ENCODE measurements at regions not wholly inside any gene's neighbourhood (a gene's known extent, or its start where the extent isn't known, plus 50 kb on each side); places are given as distances from the start of the nearest gene placed in this dataset.
A peak's percentile ranks its signal among the peaks of the same experiment; 100 is the strongest.
"Not testable (repeated sequence)": the region's sequence is repeated elsewhere in the genome, so short reads cannot be mapped to it uniquely, and the experiment has no call there.

GRCh38 chr21:14903172-14903865 lies 161.5 kb downstream of the NRIP1 start:
- no peaks in the 10 kb centered on the region for H3K36me3 Mint-ChIP-seq (ENCODE audit: low read depth)
- no peak overlapping the region for H3K27ac Mint-ChIP-seq

GRCh38 chr21:14901482-14901958 lies 163.3 kb downstream of the NRIP1 start:
- Mint-ChIP-seq H3K27ac (no peak overlapping the region), H3K9me3 (no peaks in the 10 kb centered on the region), H3K4me1 (ENCODE audit: low read depth) (peaks cover 16% of the 10 kb centered on the region), H3K27me3 (ENCODE audit: low read depth) (no peaks in the 10 kb centered on the region), H3K4me3 (no peak overlapping the region), H3K36me3 (ENCODE audit: low read depth) (no peaks in the 10 kb centered on the region)
- peak; percentile 16 for DNase-seq
- CTCF ChIA-PET, result no interaction called here
- intact Hi-C loops (cut with micrococcal nuclease), result loop anchor here (2.0 kb wide), 1 partner anchor 37 kb away; no protein-coding TSS in a partner anchor

More at GRCh38 chr21:14903172-14903865, 161.5 kb downstream of the NRIP1 start:
- no peak for DNase-seq
- no peaks in the 10 kb centered on the region for H3K27me3 Mint-ChIP-seq (ENCODE audit: low read depth)
- H3K9me3 Mint-ChIP-seq, result no peaks in the 10 kb centered on the region
- intact Hi-C loops (cut with micrococcal nuclease), result no loop called here
- no peak overlapping the region for H3K4me3 Mint-ChIP-seq
- peaks cover 16% of the 10 kb centered on the region for H3K4me1 Mint-ChIP-seq (ENCODE audit: low read depth)
- CTCF ChIA-PET, result no interaction called here

- Mint-ChIP-seq H3K4me3 (no peak overlapping the region), H3K27me3 (ENCODE audit: low read depth) (no peaks in the 10 kb centered on the region), H3K9me3 (no peaks in the 10 kb centered on the region), H3K27ac (no peak overlapping the region), H3K4me1 (ENCODE audit: low read depth) (peaks cover 16% of the 10 kb centered on the region), H3K36me3 (ENCODE audit: low read depth) (no peaks in the 10 kb centered on the region)
- DNase-seq, result no peak
- CTCF ChIA-PET, result no interaction called here
- intact Hi-C loops (cut with micrococcal nuclease), result loop anchor here (2.0 kb wide), 1 partner anchor 36 kb away; no protein-coding TSS in a partner anchor
Observed at GRCh38 chr21:14900611-14901010, 164.2 kb downstream of the NRIP1 start.

- Mint-ChIP-seq H3K36me3 (ENCODE audit: low read depth) (no peaks in the 10 kb centered on the region), H3K9me3 (no peaks in the 10 kb centered on the region), H3K4me1 (ENCODE audit: low read depth) (peaks cover 16% of the 10 kb centered on the region), H3K4me3 (no peak overlapping the region), H3K27ac (no peak overlapping the region), H3K27me3 (ENCODE audit: low read depth) (no peaks in the 10 kb centered on the region)
- DNase-seq, result no peak
- intact Hi-C loops (cut with micrococcal nuclease), result loop anchor here (2.0 kb wide), 1 partner anchor 35 kb away; no protein-coding TSS in a partner anchor
- CTCF ChIA-PET, result no interaction called here
Observed at GRCh38 chr21:14900058-14900457, 164.7 kb downstream of the NRIP1 start.

GRCh38 chr21:14895792-14896191 lies 169.0 kb downstream of the NRIP1 start:
- CTCF ChIA-PET, result no interaction called here
- H3K27me3 Mint-ChIP-seq (ENCODE audit: low read depth), result no peaks in the 10 kb centered on the region
- no peak overlapping the region for H3K27ac Mint-ChIP-seq
- no peak for DNase-seq
- H3K4me1 Mint-ChIP-seq (ENCODE audit: low read depth), result peaks cover 8% of the 10 kb centered on the region
- intact Hi-C loops (cut with micrococcal nuclease), result no loop called here
- H3K36me3 Mint-ChIP-seq (ENCODE audit: low read depth), result no peaks in the 10 kb centered on the region
- no peak overlapping the region for H3K4me3 Mint-ChIP-seq
- no peaks in the 10 kb centered on the region for H3K9me3 Mint-ChIP-seq

GRCh38 chr21:14890141-14890540 lies 174.7 kb downstream of the NRIP1 start:
- no peak overlapping the region for H3K27ac Mint-ChIP-seq

GRCh38 chr21:14889080-14889810 lies 175.6 kb downstream of the NRIP1 start:
- Mint-ChIP-seq H3K9me3 (no peaks in the 10 kb centered on the region), H3K36me3 (ENCODE audit: low read depth) (no peaks in the 10 kb centered on the region), H3K27ac (no peak overlapping the region), H3K27me3 (ENCODE audit: low read depth) (no peaks in the 10 kb centered on the region), H3K4me1 (ENCODE audit: low read depth) (no peaks in the 10 kb centered on the region), H3K4me3 (no peak overlapping the region)
- intact Hi-C loops (cut with micrococcal nuclease), result no loop called here
- CTCF ChIA-PET, result interaction anchor here (0.9 to 1.1 kb wide), 3 partner anchors 9 to 25 kb away, joined by 3 to 4 read pairs (median 3); no protein-coding TSS in a partner anchor
- no peak for DNase-seq

More at GRCh38 chr21:14890141-14890540, 174.7 kb downstream of the NRIP1 start:
- Mint-ChIP-seq H3K9me3 (no peaks in the 10 kb centered on the region), H3K4me3 (no peak overlapping the region), H3K4me1 (ENCODE audit: low read depth) (no peaks in the 10 kb centered on the region), H3K36me3 (ENCODE audit: low read depth) (no peaks in the 10 kb centered on the region), H3K27me3 (ENCODE audit: low read depth) (no peaks in the 10 kb centered on the region)
- intact Hi-C loops (cut with micrococcal nuclease), result no loop called here
- CTCF ChIA-PET, result interaction anchor here (0.9 kb wide), 1 partner anchor 26 kb away, joined by 3 read pairs; no protein-coding TSS in a partner anchor
- no peak for DNase-seq

GRCh38 chr21:14888202-14888601 lies 176.6 kb downstream of the NRIP1 start:
- DNase-seq, result no peak
- H3K4me3 Mint-ChIP-seq, result no peak overlapping the region
- no peaks in the 10 kb centered on the region for H3K4me1 Mint-ChIP-seq (ENCODE audit: low read depth)
- CTCF ChIA-PET, result no interaction called here
- H3K27ac Mint-ChIP-seq, result no peak overlapping the region
- no peaks in the 10 kb centered on the region for H3K9me3 Mint-ChIP-seq
- no peaks in the 10 kb centered on the region for H3K27me3 Mint-ChIP-seq (ENCODE audit: low read depth)
- H3K36me3 Mint-ChIP-seq (ENCODE audit: low read depth), result no peaks in the 10 kb centered on the region
- intact Hi-C loops (cut with micrococcal nuclease), result no loop called here

GRCh38 chr21:14886001-14886400 lies 178.8 kb downstream of the NRIP1 start:
- Mint-ChIP-seq H3K4me1 (ENCODE audit: low read depth) (no peaks in the 10 kb centered on the region), H3K27me3 (ENCODE audit: low read depth) (no peaks in the 10 kb centered on the region), H3K9me3 (no peaks in the 10 kb centered on the region), H3K4me3 (no peak overlapping the region), H3K36me3 (ENCODE audit: low read depth) (no peaks in the 10 kb centered on the region), H3K27ac (no peak overlapping the region)
- intact Hi-C loops (cut with micrococcal nuclease), result no loop called here
- CTCF ChIA-PET, result interaction anchor here (1.3 kb wide), 1 partner anchor 594 kb away, joined by 3 read pairs; no protein-coding TSS in a partner anchor
- DNase-seq, result no peak

- intact Hi-C loops (cut with micrococcal nuclease), result no loop called here
- Mint-ChIP-seq H3K27ac (no peak overlapping the region), H3K4me1 (ENCODE audit: low read depth) (peaks cover 3% of the 10 kb centered on the region), H3K9me3 (no peaks in the 10 kb centered on the region), H3K4me3 (no peak overlapping the region), H3K36me3 (ENCODE audit: low read depth) (no peaks in the 10 kb centered on the region), H3K27me3 (ENCODE audit: low read depth) (no peaks in the 10 kb centered on the region)
- CTCF ChIA-PET, result no interaction called here
- DNase-seq, result no peak
Observed at GRCh38 chr21:14883351-14883750, 181.4 kb downstream of the NRIP1 start.

- DNase-seq; H3K4me3 Mint-ChIP-seq; H3K27ac Mint-ChIP-seq; H3K36me3 Mint-ChIP-seq (ENCODE audit: low read depth); intact Hi-C loops (cut with micrococcal nuclease); H3K4me1 Mint-ChIP-seq (ENCODE audit: low read depth); H3K9me3 Mint-ChIP-seq; H3K27me3 Mint-ChIP-seq (ENCODE audit: low read depth): not testable (repeated sequence)
- CTCF ChIA-PET, result interaction anchor here (0.6 kb wide), 1 partner anchor 12 kb away, joined by 3 read pairs; no protein-coding TSS in a partner anchor
Observed at GRCh38 chr21:14882545-14882944, 182.3 kb downstream of the NRIP1 start.

GRCh38 chr21:14881863-14882499 lies 182.8 kb downstream of the NRIP1 start:
- CTCF ChIA-PET, result interaction anchor here (0.9 kb wide), 1 partner anchor 18 kb away, joined by 3 read pairs; no protein-coding TSS in a partner anchor
- Mint-ChIP-seq H3K27me3 (ENCODE audit: low read depth) (no peaks in the 10 kb centered on the region), H3K36me3 (ENCODE audit: low read depth) (no peaks in the 10 kb centered on the region), H3K4me3 (no peak overlapping the region), H3K4me1 (ENCODE audit: low read depth) (peaks cover 8% of the 10 kb centered on the region), H3K9me3 (no peaks in the 10 kb centered on the region), H3K27ac (no peak overlapping the region)
- intact Hi-C loops (cut with micrococcal nuclease), result no loop called here
- no peak for DNase-seq
